H1 (cell line): ENCODE measurements at regions not wholly inside any gene's neighbourhood (a gene's known extent, or its start where the extent isn't known, plus 50 kb on each side); places are given as distances from the start of the nearest gene placed in this dataset.

ENCODE experiments used
- EGR1 ChIP-seq: IDR thresholded peaks from 2 replicates; pipeline ENCODE4 v1.6.1; 2011; ENCODE audit warnings: low read depth, low read length, borderline replicate concordance
- EP300 ChIP-seq, 2 experiments: IDR thresholded peaks; 1 replicate in 1 of 2; 2 replicates in 1 of 2; pipeline ENCODE4 v1.6.1; 2011 to 2012; ENCODE audit warnings: low read depth in 2 of 2, low read length in 2 of 2, mild to moderate bottlenecking in 2 of 2, borderline replicate concordance in 1 of 2, inconsistent platforms in 1 of 2, moderate library complexity in 1 of 2
- POU5F1 ChIP-seq: IDR thresholded peaks from 2 replicates; pipeline ENCODE4 v1.6.1; 2011; ENCODE audit warnings: low read depth, mild to moderate bottlenecking, low read length, moderate library complexity
- TEAD4 ChIP-seq: IDR thresholded peaks from 2 replicates; pipeline ENCODE4 v1.6.1; 2012; ENCODE audit warnings: low read depth, low read length, inconsistent platforms, mixed read lengths
- TF ChIP-seq, protein P1 (sequence below), 3 experiments: IDR thresholded peaks; 1 replicate in 2 of 3; 2 replicates in 1 of 3; pipeline versions ENCODE4 v1.5.1 to v1.6.1; 2011; ENCODE audit warnings: low read length in 3 of 3, mild to moderate bottlenecking in 3 of 3, inconsistent platforms in 2 of 3, low read depth in 1 of 3, moderate library complexity in 1 of 3; ENCODE audit not compliant: insufficient read depth in 1 of 3; ENCODE audit errors: control extremely low read depth in 1 of 3
- TF ChIP-seq, protein P2 (sequence below): IDR thresholded peaks from 2 replicates; pipeline ENCODE4 v1.6.1; 2011; ENCODE audit warnings: low read length, improper control_type of control experiment

DNA sequence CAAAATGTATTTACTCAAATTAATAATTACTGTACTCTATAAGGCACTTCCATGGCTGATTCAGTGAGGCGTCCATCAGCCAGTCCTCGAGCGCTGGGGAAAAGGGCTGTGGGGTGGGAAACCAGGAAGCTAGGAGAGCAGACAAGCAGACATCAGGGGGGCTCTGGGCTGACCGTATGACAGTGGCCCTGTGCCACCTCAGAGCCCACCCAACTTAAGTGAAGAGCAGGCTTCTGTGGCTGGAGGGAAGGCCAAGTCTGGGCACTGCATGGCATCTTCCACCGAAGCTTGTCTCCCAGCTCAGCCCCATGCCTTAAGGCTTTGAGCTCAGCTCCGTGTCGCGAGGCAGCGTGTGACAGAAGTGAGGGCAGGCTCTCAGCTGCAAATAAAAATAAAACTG lies 464.5 kb upstream of the ZMIZ1 start:
- TF ChIP-seq, protein P1, sequence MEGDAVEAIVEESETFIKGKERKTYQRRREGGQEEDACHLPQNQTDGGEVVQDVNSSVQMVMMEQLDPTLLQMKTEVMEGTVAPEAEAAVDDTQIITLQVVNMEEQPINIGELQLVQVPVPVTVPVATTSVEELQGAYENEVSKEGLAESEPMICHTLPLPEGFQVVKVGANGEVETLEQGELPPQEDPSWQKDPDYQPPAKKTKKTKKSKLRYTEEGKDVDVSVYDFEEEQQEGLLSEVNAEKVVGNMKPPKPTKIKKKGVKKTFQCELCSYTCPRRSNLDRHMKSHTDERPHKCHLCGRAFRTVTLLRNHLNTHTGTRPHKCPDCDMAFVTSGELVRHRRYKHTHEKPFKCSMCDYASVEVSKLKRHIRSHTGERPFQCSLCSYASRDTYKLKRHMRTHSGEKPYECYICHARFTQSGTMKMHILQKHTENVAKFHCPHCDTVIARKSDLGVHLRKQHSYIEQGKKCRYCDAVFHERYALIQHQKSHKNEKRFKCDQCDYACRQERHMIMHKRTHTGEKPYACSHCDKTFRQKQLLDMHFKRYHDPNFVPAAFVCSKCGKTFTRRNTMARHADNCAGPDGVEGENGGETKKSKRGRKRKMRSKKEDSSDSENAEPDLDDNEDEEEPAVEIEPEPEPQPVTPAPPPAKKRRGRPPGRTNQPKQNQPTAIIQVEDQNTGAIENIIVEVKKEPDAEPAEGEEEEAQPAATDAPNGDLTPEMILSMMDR (IDR thresholded peaks at IDR 0.05; ENCODE audit: control extremely low read depth in 1 of 3, insufficient read depth in 1 of 3, low read depth in 1 of 3, low read length in 3 of 3) = no peak
- TF ChIP-seq TEAD4 (no peak), POU5F1 (no peak), EP300 (IDR thresholded peaks at IDR 0.05; ENCODE audit: borderline replicate concordance in 1 of 2, low read depth in 2 of 2, low read length in 2 of 2) (no peak), EGR1 (no peak)
- TF ChIP-seq, protein P2, sequence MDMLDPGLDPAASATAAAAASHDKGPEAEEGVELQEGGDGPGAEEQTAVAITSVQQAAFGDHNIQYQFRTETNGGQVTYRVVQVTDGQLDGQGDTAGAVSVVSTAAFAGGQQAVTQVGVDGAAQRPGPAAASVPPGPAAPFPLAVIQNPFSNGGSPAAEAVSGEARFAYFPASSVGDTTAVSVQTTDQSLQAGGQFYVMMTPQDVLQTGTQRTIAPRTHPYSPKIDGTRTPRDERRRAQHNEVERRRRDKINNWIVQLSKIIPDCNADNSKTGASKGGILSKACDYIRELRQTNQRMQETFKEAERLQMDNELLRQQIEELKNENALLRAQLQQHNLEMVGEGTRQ = no peak
